NT2/D1 (cell line): ENCODE measurements at regions not wholly inside any gene's neighbourhood (a gene's known extent, or its start where the extent isn't known, plus 50 kb on each side); places are given as distances from the start of the nearest gene placed in this dataset.

Experiments
- DNase-seq: peaks from one replicate; pipeline ENCODE4 v3.0.0-alpha.2; 2011; ENCODE audit warnings: low read depth, low spot score
- H3K27me3 ChIP-seq: 2 replicates; pipeline ENCODE4 v1.6.0; 2011; ENCODE audit warnings: mild to moderate bottlenecking; ENCODE audit not compliant: insufficient read length, insufficient read depth
- H3K36me3 ChIP-seq: 2 replicates; pipeline ENCODE4 v1.6.1; 2011; ENCODE audit warnings: mild to moderate bottlenecking, low read length, mixed read lengths; ENCODE audit not compliant: insufficient read depth, insufficient read length
- H3K4me1 ChIP-seq: 2 replicates; pipeline ENCODE4 v1.5.1; 2011; ENCODE audit not compliant: insufficient read depth, insufficient read length
- H3K4me3 ChIP-seq: 2 replicates; pipeline ENCODE4 v1.5.1; 2011; ENCODE audit warnings: low read depth; ENCODE audit not compliant: insufficient read length
- H3K9ac ChIP-seq: 2 replicates; pipeline ENCODE4 v1.6.0; 2011; ENCODE audit warnings: low read depth; ENCODE audit not compliant: insufficient read length
- H3K9me3 ChIP-seq: 2 replicates; pipeline ENCODE4 v1.5.1; 2011; ENCODE audit warnings: mild to moderate bottlenecking, low read length; ENCODE audit not compliant: insufficient read depth
- SUZ12 ChIP-seq: IDR thresholded peaks from 2 replicates; pipeline ENCODE4 v1.6.1; 2011; ENCODE audit not compliant: insufficient read length, insufficient read depth; ENCODE audit errors: extremely low read depth
- YY1 ChIP-seq: IDR thresholded peaks from 2 replicates; pipeline ENCODE4 v1.6.1; 2011; ENCODE audit not compliant: insufficient read length, insufficient read depth
- ZNF274 ChIP-seq: IDR thresholded peaks from 2 replicates; pipeline ENCODE4 v1.6.1; 2011; ENCODE audit warnings: mild to moderate bottlenecking, low read depth, low read length

DNA sequence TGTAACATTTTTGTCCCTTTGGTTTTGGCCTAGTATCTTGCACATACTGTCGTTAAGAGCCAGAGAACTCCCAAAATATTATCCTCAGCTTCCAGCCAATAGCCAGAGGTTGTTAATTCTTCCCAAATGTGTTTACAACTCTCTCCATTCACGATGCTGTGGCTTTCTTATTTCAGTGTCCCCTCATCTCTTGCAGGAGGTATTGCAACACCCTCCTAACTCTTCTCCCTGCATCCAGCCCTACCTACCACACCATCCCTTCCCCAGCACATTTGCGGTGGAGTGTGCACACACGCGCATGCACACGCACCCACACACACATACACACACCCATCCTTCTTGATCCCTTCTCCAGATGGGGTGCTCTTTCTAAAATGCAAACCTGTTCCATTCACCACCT is 75.6 kb upstream of the LMO2 start:
- H3K9me3 ChIP-seq, result no peaks in the 10 kb centered on the region
- no peak overlapping the region for H3K4me3 ChIP-seq
- no peaks in the 10 kb centered on the region for H3K36me3 ChIP-seq
- H3K4me1 ChIP-seq, result no peaks in the 10 kb centered on the region
- TF ChIP-seq YY1 (no peak), ZNF274 (no peak), SUZ12 (no peak)
- no peak for DNase-seq
- no peak overlapping the region for H3K9ac ChIP-seq
- no peaks in the 10 kb centered on the region for H3K27me3 ChIP-seq

DNA sequence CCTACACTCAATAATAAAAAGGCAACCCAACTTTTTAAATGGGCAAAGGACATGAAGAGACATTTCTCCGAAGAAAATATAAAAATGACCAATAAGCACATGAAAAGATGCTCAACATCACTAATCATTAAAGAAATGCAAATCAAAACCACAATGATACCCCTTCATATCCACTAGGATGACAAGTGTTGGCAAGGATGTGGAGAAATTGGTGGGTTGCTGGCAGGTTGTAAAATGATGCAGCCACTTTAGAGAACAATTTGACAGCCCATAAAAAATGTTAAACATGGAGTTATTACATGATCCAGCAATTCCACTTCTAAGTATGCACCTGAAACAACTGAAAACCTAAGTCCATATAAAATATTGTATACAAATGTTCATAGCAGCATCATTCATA is 73.2 kb upstream of the LMO2 start:
- TF ChIP-seq ZNF274, result no peak
- no peak overlapping the region for H3K4me3 ChIP-seq
- H3K4me1 ChIP-seq, result no peaks in the 10 kb centered on the region
- no peaks in the 10 kb centered on the region for H3K9me3 ChIP-seq
- H3K36me3 ChIP-seq, result no peaks in the 10 kb centered on the region
- no peak for DNase-seq
- no peak overlapping the region for H3K9ac ChIP-seq
- no peaks in the 10 kb centered on the region for H3K27me3 ChIP-seq

DNA sequence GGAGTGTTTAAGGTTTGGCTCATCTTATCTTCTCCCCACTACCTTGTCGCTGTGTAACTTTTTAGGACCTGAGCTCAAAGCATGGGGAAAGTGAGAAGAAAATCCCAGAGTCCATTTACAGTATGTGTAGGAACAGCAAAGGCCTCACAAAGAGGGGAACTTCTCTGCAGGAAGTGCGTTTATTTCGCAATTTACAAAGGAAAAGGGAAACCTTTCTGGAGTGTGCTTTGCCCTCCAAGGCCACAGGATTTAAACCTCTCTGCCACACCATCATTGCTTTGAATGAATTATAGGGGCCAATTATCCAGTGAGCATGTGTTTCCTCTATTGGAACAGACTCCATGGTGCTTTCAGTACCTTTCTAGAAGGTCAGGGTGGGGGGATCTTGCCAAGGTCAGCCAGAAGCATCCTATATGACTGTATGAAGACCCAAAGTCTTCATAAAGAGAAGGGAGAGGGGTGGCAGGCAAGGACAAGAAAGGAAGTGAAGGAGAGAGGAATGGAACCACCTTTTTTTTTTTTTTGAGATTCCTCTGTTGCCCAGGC is 68.1 kb upstream of the LMO2 start:
- no peak overlapping the region for H3K9ac ChIP-seq
- no peak for DNase-seq
- no peaks in the 10 kb centered on the region for H3K36me3 ChIP-seq
- TF ChIP-seq YY1 (no peak), ZNF274 (no peak), SUZ12 (no peak)
- no peak overlapping the region for H3K4me3 ChIP-seq
- no peaks in the 10 kb centered on the region for H3K4me1 ChIP-seq
- no peaks in the 10 kb centered on the region for H3K27me3 ChIP-seq
- no peaks in the 10 kb centered on the region for H3K9me3 ChIP-seq

DNA sequence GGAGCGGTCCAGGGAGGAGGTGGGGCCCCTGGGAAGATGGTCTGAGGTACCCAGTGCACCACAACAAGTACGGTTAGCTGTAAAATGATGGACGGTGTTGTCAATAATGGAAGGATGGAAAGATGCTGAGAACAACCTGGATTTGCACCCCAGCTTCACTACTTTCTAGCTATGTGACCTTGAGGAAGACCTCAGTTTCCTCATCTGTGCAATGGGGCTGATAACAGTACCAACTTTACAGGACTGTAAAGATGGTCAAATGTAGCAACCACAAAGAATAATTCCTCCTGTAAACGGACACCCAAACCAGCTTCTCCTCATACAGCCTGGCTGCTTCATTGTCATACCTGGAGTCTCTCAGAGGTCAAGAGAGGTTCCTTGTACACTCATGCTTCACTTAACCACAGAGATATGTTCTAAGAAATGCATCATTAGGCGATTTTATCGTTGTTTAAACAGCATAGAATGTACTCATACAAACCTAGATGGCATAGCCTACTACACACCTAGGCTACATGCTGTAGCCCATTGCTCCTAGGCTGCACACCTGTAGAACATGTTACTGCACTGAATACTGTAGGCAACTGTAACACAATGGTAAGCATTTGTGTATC is 65.5 kb upstream of the LMO2 start:
- Histone ChIP-seq H3K4me1 (no peaks in the 10 kb centered on the region), H3K9ac (no peak overlapping the region), H3K4me3 (no peak overlapping the region), H3K27me3 (no peaks in the 10 kb centered on the region), H3K36me3 (no peaks in the 10 kb centered on the region), H3K9me3 (no peaks in the 10 kb centered on the region)
- TF ChIP-seq SUZ12 (no peak), YY1 (no peak), ZNF274 (no peak)
- DNase-seq, result no peak

DNA sequence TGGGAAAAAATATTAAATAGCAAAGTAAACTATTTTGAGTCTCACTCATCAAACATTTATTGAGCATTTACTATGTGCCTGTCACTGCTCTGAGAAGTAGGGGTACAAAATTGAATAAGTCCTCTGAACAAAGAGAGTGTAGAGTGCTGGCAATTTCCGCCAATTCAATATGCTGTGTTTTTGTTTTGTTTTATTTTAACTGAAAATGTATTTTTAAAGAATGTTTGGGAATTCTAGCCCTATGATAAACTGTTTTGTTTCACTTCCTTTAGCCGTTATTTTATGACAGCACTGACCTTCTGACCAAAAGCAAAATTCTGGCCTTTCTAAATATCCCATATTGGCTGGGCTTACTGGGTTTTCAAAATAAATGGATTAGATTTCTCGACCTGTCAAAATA is 64.7 kb upstream of the LMO2 start:
- no peak for TF ChIP-seq ZNF274
- TF ChIP-seq SUZ12, result no peak
- no peaks in the 10 kb centered on the region for H3K27me3 ChIP-seq
- no peaks in the 10 kb centered on the region for H3K4me1 ChIP-seq
- no peaks in the 10 kb centered on the region for H3K36me3 ChIP-seq
- no peak overlapping the region for H3K4me3 ChIP-seq
- no peak overlapping the region for H3K9ac ChIP-seq
- no peaks in the 10 kb centered on the region for H3K9me3 ChIP-seq
- no peak for DNase-seq

DNA sequence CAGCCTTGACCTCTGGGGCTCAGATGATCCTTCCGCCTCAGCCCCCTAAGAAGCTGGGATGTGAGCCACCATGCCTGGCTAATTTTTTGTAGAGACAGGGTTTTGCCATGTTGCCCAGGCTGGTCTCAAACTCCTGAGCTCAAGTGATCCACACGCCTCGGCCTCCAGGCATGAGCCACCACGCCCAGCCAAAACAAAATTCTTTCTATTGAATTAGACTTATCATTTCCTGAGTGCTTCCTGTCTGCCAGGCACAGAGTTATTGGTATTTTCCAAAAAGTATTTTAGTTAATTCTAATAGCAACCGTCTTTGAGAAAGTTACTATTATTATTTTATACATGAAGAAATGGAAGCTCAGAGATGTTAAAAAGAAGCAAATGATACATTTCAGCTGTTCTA is 61.4 kb upstream of the LMO2 start:
- H3K36me3 ChIP-seq, result no peaks in the 10 kb centered on the region
- H3K27me3 ChIP-seq, result no peaks in the 10 kb centered on the region
- TF ChIP-seq ZNF274 (no peak), SUZ12 (no peak), YY1 (no peak)
- no peaks in the 10 kb centered on the region for H3K9me3 ChIP-seq
- H3K4me1 ChIP-seq, result no peaks in the 10 kb centered on the region
- H3K9ac ChIP-seq, result no peak overlapping the region
- no peak overlapping the region for H3K4me3 ChIP-seq
- DNase-seq, result no peak

DNA sequence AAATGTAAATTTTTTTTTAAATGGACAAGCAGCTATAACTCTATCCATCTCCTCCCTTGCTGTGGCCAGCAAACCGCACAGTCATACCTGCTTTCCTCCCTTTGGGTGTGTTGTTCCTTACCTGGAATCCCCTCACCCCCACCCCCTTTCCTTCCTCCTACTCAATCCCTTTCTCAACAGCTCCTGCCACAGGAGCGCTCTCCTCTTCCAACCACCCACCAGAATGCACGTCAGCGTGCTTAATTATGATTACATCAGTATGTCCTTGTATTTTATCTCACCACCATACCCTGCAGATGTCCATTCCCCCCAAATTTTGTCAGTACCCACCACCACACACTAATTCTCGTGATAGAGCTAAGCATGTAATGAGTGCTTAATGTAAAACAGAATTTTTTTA is 60.9 kb upstream of the LMO2 start:
- H3K27me3 ChIP-seq, result no peaks in the 10 kb centered on the region
- no peak overlapping the region for H3K4me3 ChIP-seq
- DNase-seq, result no peak
- no peak overlapping the region for H3K9ac ChIP-seq
- H3K36me3 ChIP-seq, result no peaks in the 10 kb centered on the region
- TF ChIP-seq YY1 (no peak), SUZ12 (no peak), ZNF274 (no peak)
- no peaks in the 10 kb centered on the region for H3K9me3 ChIP-seq
- H3K4me1 ChIP-seq, result no peaks in the 10 kb centered on the region
